Activated effector memory CD4-positive, alpha-beta T cell treated with Interleukin-2 at 50 U/mL for 16 hours (primary cell): ENCODE measurements at regions not wholly inside any gene's neighbourhood (a gene's known extent, or its start where the extent isn't known, plus 50 kb on each side); places are given as distances from the start of the nearest gene placed in this dataset.
"Not testable (repeated sequence)": the region's sequence is repeated elsewhere in the genome, so short reads cannot be mapped to it uniquely, and the experiment has no call there.

Experiments
- DNase-seq: peaks from one replicate; pipeline ENCODE4 v3.0.0-alpha.2; 2020

GRCh38 chr5:18745988-18746615 is 1111.8 kb downstream of the TAF11L14 start:
- DNase-seq, result peak; percentile 9

- no peak for DNase-seq
These were observed 1115.5 kb downstream of the TAF11L14 start for GRCh38 chr5:18749763-18750162.

GRCh38 chr5:18752317-18752716 is 1118.1 kb downstream of the TAF11L14 start:
- DNase-seq, result no peak

GRCh38 chr5:18754201-18754600 is 1119.9 kb downstream of the TAF11L14 start:
- no peak for DNase-seq

- DNase-seq, result no peak
These were observed 1127.5 kb downstream of the TAF11L14 start for GRCh38 chr5:18761801-18762200.

- DNase-seq, result no peak
These were observed 1129.9 kb downstream of the TAF11L14 start for GRCh38 chr5:18764161-18764560.

- DNase-seq, result no peak
These were observed 1131.0 kb downstream of the TAF11L14 start for GRCh38 chr5:18765304-18765703.

GRCh38 chr5:18771097-18771610 is 1136.9 kb downstream of the TAF11L14 start:
- DNase-seq, result no peak

- no peak for DNase-seq
These were observed 1138.2 kb downstream of the TAF11L14 start for GRCh38 chr5:18772475-18772874.

GRCh38 chr5:18778225-18778624 is 1144.0 kb downstream of the TAF11L14 start:
- DNase-seq, result no peak

- DNase-seq, result no peak
These were observed 1155.1 kb downstream of the TAF11L14 start for GRCh38 chr5:18789218-18789998.

GRCh38 chr5:18792145-18792544 is 1157.9 kb downstream of the TAF11L14 start:
- DNase-seq, result no peak

GRCh38 chr5:18797222-18797621 is 1163.0 kb downstream of the TAF11L14 start:
- DNase-seq, result no peak

- DNase-seq, result no peak
These were observed 1163.8 kb downstream of the TAF11L14 start for GRCh38 chr5:18798058-18798457.

GRCh38 chr5:18799482-18800128 is 1165.3 kb downstream of the TAF11L14 start:
- DNase-seq, result no peak

- DNase-seq, result no peak
These were observed 1166.2 kb downstream of the TAF11L14 start for GRCh38 chr5:18800293-18801025.

GRCh38 chr5:18801413-18801812 is 1167.2 kb downstream of the TAF11L14 start:
- DNase-seq, result not testable (repeated sequence)

- DNase-seq, result no peak
These were observed 1168.1 kb downstream of the TAF11L14 start for GRCh38 chr5:18802336-18802735.

GRCh38 chr5:18805376-18805775 is 1171.1 kb downstream of the TAF11L14 start:
- DNase-seq, result no peak

- DNase-seq, result no peak
These were observed 1173.2 kb downstream of the TAF11L14 start for GRCh38 chr5:18807256-18808149.

- no peak for DNase-seq
These were observed 1176.3 kb downstream of the CDH18 start for GRCh38 chr5:18811661-18812060.

GRCh38 chr5:18828351-18828750 is 1159.6 kb downstream of the CDH18 start:
- no peak for DNase-seq
